Lower leg skin (tissue), 4 donors: ENCODE measurements at regions not wholly inside any gene's neighbourhood (a gene's known extent, or its start where the extent isn't known, plus 50 kb on each side); places are given as distances from the start of the nearest gene placed in this dataset.

ENCODE experiments used
- DNase-seq, 2 donors: peaks; one replicate each; pipeline ENCODE4 v3.0.0-alpha.2; 2019; ENCODE audit warnings: low spot score in 2 of 2
- H3K4me3 ChIP-seq: fragments of 200-600 bp; sonication (generic); 2 replicates; pipeline ENCODE4 v1.5.1; 2017; ENCODE audit warnings: mild to moderate bottlenecking, low read depth; ENCODE audit not compliant: poor library complexity, severe bottlenecking
- CTCF ChIP-seq, 3 donors: fragments of 450-650 bp; IDR thresholded peaks; one replicate each; pipeline ENCODE4 v1.5.1; 2016; ENCODE audit warnings: antibody characterized with exemption in 3 of 3, mild to moderate bottlenecking in 3 of 3, moderate library complexity in 2 of 3
- POLR2A ChIP-seq, 2 donors: fragments of 450-650 bp; IDR thresholded peaks; one replicate each; pipeline ENCODE4 v1.6.1; 2016 to 2017; ENCODE audit warnings: antibody characterized with exemption in 2 of 2, mild to moderate bottlenecking in 1 of 2, moderate library complexity in 1 of 2
- WGBS, 2 donors: methylation state at CpG; one replicate each; pipeline ENCODE4 v1.1.5; 2018; 5-methylcytosine and 5-hydroxymethylcytosine counted together
- intact Hi-C: fragments of 100-400 bp; cut with DNase I; formaldehyde crosslinking; loops from one replicate; pipeline ENCODE4 v1.15.0; 2023; ENCODE audit warnings: low total_unique reads

- no peak overlapping the region for H3K4me3 ChIP-seq
- DNase-seq: no peak
- intact Hi-C loops: no loop called here
- TF ChIP-seq CTCF (IDR thresholded peaks at IDR 0.05): no peak
- no peak for TF ChIP-seq POLR2A (IDR thresholded peaks at IDR 0.05)
- whole genome bisulfite sequencing, 2 donors: 28 to 32% methylated on average over 2 of the region's 2 CpGs
These were observed 276.8 kb upstream of the HSF2 start for GRCh38 chr6:122122686-122123085.

GRCh38 chr6:122124908-122125307 is 274.5 kb upstream of the HSF2 start:
- intact Hi-C loops: no loop called here
- WGBS, 2 donors: 93 to 95% methylated on average over 3 of the region's 3 CpGs
- H3K4me3 ChIP-seq: no peak overlapping the region
- DNase-seq: no peak
- no peak for TF ChIP-seq POLR2A (IDR thresholded peaks at IDR 0.05)

- H3K4me3 ChIP-seq: no peak overlapping the region
- TF ChIP-seq CTCF (IDR thresholded peaks at IDR 0.05): no peak
- intact Hi-C loops: no loop called here
- no peak for DNase-seq
- 89 to 93% methylated on average over 3 of the region's 3 CpGs for WGBS, 2 donors
These were observed 272.6 kb upstream of the HSF2 start for GRCh38 chr6:122126894-122127293.

- intact Hi-C loops: no loop called here
- TF ChIP-seq POLR2A (IDR thresholded peaks at IDR 0.05) (no peak), CTCF (IDR thresholded peaks at IDR 0.05) (no peak)
- DNase-seq: no peak
- no peak overlapping the region for H3K4me3 ChIP-seq
- WGBS, 2 donors: 90 to 100% methylated on average over 1 of the region's 1 CpG
These were observed 271.0 kb upstream of the HSF2 start for GRCh38 chr6:122128445-122128844.

GRCh38 chr6:122129313-122130025 is 270.0 kb upstream of the HSF2 start:
- intact Hi-C loops: no loop called here
- no peak for TF ChIP-seq CTCF (IDR thresholded peaks at IDR 0.05)
- no peak for TF ChIP-seq POLR2A (IDR thresholded peaks at IDR 0.05)
- no peak overlapping the region for H3K4me3 ChIP-seq
- no peak for DNase-seq
- WGBS, 2 donors: 88 to 96% methylated on average over 1 of the region's 1 CpG

GRCh38 chr6:122130026-122130348 is 269.5 kb upstream of the HSF2 start:
- 51% methylated on average over 3 of the region's 3 CpGs for WGBS, 2 donors
- no peak overlapping the region for H3K4me3 ChIP-seq
- intact Hi-C loops: no loop called here

More at GRCh38 chr6:122130026-122130348, 269.5 kb upstream of the HSF2 start:
- no peak for DNase-seq
- TF ChIP-seq CTCF (IDR thresholded peaks at IDR 0.05) (no peak), POLR2A (IDR thresholded peaks at IDR 0.05) (no peak)
